GM12875 (cell line): ENCODE measurements at regions not wholly inside any gene's neighbourhood (a gene's known extent, or its start where the extent isn't known, plus 50 kb on each side); places are given as distances from the start of the nearest gene placed in this dataset.

Experiments
- H3K4me3 ChIP-seq: one replicate; pipeline ENCODE4 v1.5.1; 2011; ENCODE audit warnings: low read depth, low read length, control low read depth
- TF ChIP-seq, protein P1 (sequence below): IDR thresholded peaks from 2 replicates; pipeline ENCODE4 v1.5.1; 2011; ENCODE audit warnings: low read depth, mild to moderate bottlenecking, control low read depth, inconsistent platforms, low read length, moderate library complexity, borderline replicate concordance; ENCODE audit not compliant: insufficient read depth

DNA sequence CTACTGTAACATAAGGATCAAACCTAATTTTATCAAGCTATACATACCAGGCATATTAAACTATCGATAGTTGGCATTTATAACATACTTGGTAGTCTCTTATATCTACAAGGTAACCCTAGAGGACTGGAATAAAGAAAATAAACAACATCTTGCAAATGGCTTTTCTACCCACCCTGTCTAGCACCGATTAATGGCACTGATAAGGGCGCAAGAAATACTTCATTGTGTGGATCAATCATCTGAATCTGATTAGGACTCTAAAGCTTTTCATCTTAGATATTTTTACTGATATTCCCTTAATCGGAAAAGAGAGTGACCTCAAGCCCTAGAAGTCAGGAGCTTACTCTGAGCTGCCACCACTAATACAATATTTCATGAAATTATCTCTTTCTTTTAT, 1461.7 kb upstream of the PIK3C3 start:
- no peak overlapping the region for H3K4me3 ChIP-seq
- TF ChIP-seq, protein P1, sequence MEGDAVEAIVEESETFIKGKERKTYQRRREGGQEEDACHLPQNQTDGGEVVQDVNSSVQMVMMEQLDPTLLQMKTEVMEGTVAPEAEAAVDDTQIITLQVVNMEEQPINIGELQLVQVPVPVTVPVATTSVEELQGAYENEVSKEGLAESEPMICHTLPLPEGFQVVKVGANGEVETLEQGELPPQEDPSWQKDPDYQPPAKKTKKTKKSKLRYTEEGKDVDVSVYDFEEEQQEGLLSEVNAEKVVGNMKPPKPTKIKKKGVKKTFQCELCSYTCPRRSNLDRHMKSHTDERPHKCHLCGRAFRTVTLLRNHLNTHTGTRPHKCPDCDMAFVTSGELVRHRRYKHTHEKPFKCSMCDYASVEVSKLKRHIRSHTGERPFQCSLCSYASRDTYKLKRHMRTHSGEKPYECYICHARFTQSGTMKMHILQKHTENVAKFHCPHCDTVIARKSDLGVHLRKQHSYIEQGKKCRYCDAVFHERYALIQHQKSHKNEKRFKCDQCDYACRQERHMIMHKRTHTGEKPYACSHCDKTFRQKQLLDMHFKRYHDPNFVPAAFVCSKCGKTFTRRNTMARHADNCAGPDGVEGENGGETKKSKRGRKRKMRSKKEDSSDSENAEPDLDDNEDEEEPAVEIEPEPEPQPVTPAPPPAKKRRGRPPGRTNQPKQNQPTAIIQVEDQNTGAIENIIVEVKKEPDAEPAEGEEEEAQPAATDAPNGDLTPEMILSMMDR, result no peak

DNA sequence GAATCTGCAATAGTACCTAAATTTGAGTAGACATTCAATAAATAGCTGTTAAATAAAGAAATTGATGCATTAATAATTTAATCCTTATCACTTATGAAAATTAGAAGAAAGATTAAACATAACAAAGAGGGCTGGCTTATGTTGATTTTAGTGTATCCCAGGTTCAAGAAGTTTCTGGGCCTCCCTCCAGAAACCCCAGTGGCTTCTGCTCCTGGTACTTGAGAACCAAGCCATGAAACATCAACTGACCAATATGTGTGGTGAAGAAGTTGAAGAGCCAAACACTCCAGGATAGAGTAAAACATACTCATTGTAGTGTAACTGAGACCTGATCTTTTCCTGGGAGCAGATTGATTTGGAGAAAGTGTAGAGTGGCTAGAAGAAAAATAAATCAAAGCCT, 1465.7 kb upstream of the PIK3C3 start:
- no peak overlapping the region for H3K4me3 ChIP-seq
- TF ChIP-seq, protein P1, result no peak

- TF ChIP-seq, protein P1, result no peak
- no peak overlapping the region for H3K4me3 ChIP-seq
Measured at GRCh38 chr18:40485318-40485717, 1469.7 kb upstream of the PIK3C3 start.

DNA sequence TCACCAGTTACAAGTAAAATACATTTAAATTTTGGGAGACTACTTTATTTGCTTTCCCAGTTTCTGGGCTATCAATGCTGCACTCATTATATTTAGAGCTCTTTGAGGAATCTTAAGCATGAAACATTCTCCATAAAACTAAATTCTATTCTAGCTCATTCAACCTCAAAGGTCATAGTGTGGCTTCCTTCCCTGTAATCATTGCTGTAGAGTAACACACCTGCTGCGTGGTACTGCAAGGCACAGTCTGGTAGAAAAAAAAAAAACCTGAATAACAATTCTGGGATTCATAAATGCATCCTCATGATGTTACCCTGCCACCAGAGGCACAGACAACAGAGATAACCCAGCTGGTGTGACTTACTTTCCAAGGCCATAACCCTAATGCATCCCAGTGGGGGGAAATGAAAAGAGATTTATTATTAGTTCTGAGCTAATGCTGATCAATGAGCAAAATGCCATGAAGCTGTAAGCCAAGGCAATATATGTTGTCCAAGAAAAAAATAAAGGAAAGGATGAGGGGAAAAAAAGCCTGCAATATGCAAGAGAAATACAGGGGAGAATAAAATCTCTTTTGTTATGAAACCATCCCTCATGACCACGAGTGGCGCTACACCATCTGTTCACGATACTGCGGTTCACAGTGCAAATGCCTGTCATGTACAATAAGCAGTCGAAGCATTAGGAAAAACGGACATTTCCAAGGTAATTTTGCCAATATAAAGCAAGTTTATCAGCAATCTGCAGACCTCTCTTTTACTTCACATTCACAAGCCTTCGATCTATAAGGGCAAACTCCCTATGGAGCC, 1481.6 kb upstream of the PIK3C3 start:
- no peak overlapping the region for H3K4me3 ChIP-seq
- TF ChIP-seq, protein P1, result no peak

DNA sequence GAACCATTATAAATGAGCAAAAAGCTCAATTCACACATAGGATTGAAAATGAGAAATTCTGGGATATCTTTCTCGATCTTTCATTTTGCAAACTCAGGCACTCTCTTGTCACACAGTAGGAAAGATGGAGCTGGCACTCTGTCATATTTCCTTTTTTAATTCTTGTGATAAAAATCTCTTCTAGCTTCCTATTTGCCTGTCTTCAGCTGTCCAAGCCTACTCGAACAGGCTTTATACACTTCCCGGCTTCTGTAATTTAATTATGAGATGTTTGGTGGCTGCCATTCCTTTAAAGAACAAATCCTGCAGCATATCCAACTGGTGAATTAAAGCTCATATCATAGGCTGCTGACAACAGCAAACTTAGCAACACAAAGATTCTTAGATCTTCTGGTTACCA, 1484.3 kb upstream of the PIK3C3 start:
- H3K4me3 ChIP-seq, result no peak overlapping the region
- TF ChIP-seq, protein P1, result no peak

DNA sequence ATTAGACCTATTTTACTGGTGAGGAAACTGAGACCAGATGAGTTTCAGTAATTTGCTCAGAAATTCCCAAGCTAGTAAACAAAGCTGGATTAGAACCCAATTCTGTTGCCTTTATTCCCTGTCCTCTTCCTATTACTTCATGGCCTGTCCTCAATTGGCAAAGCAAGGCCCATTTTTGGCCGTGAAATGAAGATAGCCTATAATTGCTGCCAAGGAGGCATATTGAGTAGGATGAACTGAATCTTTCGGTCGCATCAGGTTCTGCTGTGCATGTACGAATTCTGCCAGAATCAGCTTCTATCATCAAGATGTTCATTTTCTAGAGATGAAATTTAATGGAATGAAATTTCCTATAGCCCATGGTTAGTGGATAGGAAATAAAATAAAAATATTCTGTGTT, 1485.2 kb upstream of the PIK3C3 start:
- TF ChIP-seq, protein P1, result no peak
- no peak overlapping the region for H3K4me3 ChIP-seq

- TF ChIP-seq, protein P1, result no peak
- no peak overlapping the region for H3K4me3 ChIP-seq
Measured at GRCh38 chr18:40469316-40469715, 1485.7 kb upstream of the PIK3C3 start.
